Ishikawa (cell line): ENCODE measurements at regions not wholly inside any gene's neighbourhood (a gene's known extent, or its start where the extent isn't known, plus 50 kb on each side); places are given as distances from the start of the nearest gene placed in this dataset.

Source experiments
- MAX ChIP-seq: IDR thresholded peaks from 2 replicates; pipeline ENCODE4 v1.6.1; 2012
- RAD21 ChIP-seq: IDR thresholded peaks from 2 replicates; pipeline ENCODE4 v1.6.1; 2012; ENCODE audit warnings: low read depth
- REST ChIP-seq: IDR thresholded peaks from 2 replicates; pipeline ENCODE4 v1.6.1; 2012; ENCODE audit warnings: low read depth, mild to moderate bottlenecking
- TCF12 ChIP-seq: IDR thresholded peaks from 2 replicates; pipeline ENCODE4 v1.6.1; 2012; ENCODE audit warnings: low read depth
- YY1 ChIP-seq: IDR thresholded peaks from 2 replicates; pipeline ENCODE4 v1.6.1; 2012; ENCODE audit warnings: low read depth

GRCh38 chr11:127252321-127252720 is 251.8 kb upstream of the KIRREL3 start:
- TF ChIP-seq MAX (no peak), REST (no peak), TCF12 (no peak), RAD21 (no peak), YY1 (no peak)
